Frontal cortex (tissue), 3 donors: ENCODE measurements at regions not wholly inside any gene's neighbourhood (a gene's known extent, or its start where the extent isn't known, plus 50 kb on each side); places are given as distances from the start of the nearest gene placed in this dataset.

ENCODE experiments used
- DNase-seq, 2 donors: peaks; one replicate each; pipeline ENCODE4 v3.0.0; 2012; ENCODE audit warnings: low spot score in 2 of 2
- FAIRE-seq: peaks from 2 replicates; lab custom pipeline; 2012; peaks lifted over from hg19 to GRCh38; lab: Jason Lieb, UNC
- donor health status: control.
- donor health status: control.
- donor health status: control.

DNA sequence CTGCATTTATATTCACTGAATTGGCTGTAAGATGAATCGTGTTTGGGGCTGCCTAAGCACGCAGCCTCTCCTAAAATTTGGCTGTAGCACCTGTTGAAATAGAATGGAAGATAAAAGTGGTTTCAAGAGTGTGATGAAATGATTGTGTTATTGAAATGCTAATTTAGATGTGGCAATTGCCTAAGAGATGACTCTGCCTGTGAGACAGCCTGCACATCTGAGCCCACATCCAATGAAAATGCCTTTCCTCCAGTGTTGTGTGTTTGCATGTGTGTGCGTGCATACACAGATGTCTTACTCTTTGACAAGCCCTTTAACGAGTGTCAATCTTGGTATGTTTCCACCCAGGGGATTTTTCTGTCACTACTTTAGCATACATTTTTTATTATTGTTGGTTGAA, 346.9 kb downstream of the MEIS1 start:
- FAIRE-seq (no peak), DNase-seq (no peak)

DNA sequence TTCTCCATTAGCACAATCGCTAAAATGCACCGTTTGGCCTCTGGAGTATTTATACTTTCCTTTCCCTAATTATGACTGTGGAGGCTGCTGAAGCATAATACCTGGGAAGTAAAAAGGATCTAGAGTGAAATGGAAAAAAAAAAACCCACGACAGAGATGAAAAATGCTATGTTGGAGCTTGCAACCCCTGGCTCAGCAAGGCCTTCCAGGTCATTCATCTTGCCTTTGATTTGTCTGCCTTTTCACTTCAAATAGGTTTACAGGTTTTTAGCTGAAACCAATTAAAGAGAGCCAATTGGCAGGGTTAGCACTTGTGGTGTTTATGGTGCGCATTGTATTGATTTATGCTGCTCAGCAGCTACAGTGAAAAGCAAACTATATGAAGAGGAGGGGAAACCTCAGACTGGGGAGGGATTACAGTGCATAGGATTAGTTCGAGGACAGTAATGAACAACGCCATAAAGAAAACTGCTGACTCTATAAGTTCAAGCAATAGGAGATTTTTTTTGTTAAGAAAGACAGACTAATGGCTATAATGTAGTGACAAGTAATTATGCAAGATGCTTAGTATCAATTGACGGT, 347.9 kb downstream of the MEIS1 start:
- no peak for FAIRE-seq
- DNase-seq = no peak

DNA sequence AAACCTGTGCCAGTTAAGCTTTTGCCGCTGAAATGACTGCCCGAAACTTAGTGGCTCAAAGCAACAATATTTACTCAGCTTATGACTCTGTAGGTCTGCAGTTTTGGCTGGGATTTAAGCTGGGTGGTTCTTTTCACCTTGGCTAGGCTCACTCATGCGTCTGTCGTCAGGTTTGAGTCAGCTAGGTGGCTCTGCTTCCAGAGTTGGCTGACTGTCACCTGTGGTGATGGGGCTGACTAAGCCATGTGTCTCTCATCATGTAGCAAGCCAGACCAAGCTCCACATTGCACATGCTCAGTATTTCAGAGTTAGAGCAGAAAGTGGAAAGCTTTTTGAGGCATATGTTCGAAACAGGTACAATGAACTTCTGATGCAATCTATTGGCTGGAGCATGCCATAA, 354.8 kb downstream of the MEIS1 start:
- DNase-seq (no peak), FAIRE-seq (no peak)

DNA sequence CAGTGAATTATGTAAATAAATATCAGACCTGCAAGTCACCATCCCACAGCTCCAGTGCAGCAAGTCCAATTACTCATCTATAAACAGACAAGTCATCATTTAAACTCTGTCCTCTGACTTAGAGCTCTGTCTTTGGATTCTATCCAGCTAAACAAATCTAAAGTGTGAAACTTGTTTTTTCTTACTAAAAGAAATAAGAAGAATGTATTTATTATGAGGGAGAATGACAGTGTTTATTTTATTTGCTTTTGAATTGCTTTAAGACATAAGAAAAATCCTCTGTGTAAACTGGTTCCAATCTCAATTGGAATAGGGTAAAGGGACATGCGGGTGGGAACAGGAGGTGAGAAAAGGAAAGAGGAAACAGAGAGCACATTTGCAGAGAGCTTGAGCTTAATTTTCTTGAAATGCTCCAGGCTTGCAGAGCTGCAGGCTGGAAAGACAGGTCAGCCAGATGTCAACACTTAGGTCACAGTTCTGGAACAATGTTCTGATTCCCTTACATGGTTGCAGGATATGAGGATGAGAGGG, 355.8 kb downstream of the MEIS1 start:
- FAIRE-seq (no peak), DNase-seq (no peak)

DNA sequence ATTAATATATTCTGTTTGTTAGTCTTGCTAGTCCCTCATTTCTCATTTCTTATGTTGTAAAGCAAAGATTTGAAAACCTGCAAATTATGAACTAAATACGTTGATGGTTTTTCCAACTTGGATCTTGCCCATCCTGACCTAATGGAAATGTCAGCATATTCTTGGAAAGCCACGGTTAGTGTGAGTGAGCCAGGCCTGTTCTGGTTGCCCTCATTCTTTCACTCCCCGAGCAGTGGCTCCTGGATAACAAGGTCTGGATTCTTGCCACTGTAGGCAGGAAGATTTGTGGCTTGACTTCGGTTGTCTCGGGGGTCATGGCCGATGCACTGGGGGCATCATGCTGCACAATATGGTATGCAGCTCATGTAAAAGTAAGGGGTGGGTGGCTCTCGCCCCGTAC, 359.1 kb downstream of the MEIS1 start:
- no peak for DNase-seq
- FAIRE-seq = no peak

DNA sequence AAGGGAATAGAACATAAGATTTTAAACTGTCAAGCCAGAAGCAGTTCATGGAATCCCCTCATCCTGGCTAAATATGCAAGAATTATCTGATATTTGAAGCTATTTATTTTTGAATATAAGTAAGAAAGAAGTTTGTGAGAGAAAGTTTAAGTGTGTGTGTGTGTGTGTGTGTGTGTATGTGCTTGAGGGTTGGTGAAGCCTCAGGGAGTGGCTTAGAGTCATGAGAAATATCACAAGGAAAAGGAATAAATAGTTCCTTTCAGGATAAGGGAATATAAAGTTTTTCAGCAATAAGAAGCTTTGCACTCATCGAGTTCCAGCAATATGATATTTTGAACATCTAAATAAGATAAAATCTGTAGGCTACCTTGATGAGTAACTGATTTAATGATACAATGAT, 359.6 kb downstream of the MEIS1 start:
- DNase-seq (no peak), FAIRE-seq (no peak)

DNA sequence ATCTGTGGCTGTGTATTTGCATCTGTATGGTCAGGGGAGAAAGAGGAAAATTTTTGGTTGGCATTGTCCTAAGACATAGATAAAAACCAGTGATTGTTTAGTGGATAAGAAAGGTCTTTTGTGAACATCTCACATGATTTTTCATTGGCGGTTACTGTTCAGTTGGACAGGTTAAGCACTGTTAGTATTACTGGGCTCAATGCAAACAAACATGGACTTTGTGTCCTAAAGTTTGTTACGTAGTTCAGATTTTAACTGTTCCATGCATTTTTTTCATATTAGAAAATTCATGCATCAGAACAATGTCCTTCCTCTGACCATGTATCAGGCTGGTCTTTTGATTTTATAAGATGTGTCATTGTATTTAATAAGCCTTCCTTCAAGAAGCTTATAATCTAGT, 368.0 kb downstream of the MEIS1 start:
- no peak for FAIRE-seq
- DNase-seq = no peak

DNA sequence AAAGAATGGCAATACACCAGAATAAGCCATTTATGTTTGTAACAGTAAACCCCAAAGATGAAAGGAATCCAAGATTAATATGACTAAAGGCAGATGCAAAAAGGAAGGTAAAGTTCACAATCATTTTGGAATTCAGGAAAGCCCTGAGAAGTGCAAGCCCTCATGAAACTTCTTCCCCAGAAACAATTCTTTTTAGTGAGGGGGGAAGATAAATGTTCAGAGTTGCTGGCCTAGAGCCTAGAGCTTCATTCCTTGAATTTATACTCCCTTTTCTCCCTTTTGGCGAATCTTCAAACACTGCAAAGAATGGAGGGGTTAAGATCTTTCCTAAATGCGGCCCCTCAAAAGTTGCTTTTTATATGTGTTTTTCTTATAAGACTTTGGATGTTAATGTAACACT, 368.8 kb downstream of the MEIS1 start:
- FAIRE-seq (no peak), DNase-seq (no peak)

DNA sequence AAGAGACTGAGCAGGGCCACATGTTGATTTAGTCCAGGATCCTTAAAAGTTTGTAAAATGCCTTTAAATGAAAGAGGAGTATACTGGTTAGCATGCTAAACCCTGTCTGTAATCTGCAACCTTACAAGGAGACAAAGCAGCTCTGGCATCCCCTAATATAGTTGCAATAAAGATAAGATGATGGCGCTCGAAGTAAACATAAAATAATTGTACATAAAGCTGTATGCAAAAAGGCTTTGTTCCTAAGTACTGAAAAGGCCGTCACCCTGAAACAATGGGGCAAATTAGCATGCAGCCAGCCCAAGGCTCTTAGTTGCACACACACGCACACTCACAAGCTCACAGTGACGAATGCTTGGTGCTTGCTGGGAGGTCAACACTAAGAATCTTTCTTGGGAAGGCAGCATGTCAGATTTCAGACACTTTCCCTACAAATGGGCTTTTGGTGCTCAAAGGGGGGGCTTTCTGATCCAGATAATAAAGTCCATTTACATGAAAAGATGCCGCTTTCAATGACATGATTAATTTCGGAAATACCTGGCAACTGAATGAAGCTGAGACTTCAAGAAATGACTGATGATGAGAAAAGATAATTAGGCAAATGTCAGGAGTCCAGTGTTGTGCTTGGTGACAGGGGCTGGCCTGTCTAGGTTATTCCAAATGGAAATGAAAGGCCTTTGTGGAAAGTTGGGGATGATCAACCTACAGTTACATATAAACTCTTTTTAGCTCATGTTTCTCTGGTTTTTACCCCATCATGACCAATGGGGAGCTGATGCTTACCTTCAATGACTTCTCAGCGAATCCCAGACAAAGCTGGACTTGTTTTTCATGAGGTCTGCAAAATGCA, 370.3 kb downstream of the MEIS1 start:
- DNase-seq (no peak), FAIRE-seq (no peak)

DNA sequence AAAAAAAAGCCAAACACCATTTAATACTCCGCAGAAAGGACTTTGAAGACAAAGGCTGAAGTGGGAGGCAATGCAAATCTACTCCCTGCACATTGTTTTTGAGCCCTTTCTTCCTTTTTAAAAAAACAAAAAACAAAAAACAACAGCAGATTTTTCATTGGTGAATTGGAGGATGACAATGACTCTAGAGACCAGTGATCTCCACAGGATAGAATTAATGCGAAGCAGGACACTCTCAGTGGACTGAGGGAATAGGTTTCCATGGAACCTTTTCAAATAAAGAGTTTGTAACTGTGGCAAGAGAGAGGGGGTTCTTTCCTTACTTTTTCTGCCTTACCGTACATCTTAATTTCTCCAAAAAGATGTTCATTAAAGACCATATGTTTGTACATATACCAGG, 371.0 kb downstream of the MEIS1 start:
- no peak for DNase-seq
- FAIRE-seq = no peak

DNA sequence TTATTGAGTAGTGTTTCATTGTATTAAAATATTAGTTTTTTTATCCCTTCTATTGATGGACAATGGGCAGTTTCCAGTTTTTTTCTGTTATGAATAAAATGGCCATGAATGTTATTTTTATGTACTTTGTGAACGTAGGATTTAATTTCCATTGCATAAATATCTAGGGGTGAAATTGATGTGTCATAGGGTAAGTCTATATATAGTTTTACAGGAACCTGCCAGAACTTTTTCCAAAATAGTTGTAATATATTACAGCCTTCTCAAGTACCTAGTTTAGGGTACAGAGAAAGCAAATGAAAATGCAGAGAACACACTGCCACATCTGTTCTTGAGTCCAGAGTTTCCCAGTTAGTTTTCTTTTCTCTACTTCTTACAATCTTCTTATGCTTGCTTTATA, 378.6 kb downstream of the MEIS1 start:
- DNase-seq (no peak), FAIRE-seq (no peak)

DNA sequence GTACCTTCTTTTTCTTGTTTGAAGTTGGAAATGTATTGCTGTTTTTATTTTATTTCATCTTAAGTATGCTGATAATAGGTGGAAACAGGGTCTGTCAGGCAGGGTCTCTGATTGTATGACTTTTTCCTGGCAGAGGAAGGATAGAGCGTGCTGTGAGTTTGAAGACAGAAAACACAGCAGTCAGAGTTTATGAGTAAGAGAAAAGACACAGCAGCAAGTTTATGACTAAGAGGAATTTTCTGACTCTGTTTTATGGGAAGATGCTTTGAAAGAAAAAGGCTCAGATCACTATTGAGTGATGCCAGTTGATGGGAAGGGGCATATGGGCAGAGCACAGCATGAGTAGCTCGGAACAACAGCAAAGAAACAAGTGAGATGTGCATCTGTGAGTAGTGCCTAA, 379.1 kb downstream of the MEIS1 start:
- DNase-seq = no peak
- FAIRE-seq = no peak

DNA sequence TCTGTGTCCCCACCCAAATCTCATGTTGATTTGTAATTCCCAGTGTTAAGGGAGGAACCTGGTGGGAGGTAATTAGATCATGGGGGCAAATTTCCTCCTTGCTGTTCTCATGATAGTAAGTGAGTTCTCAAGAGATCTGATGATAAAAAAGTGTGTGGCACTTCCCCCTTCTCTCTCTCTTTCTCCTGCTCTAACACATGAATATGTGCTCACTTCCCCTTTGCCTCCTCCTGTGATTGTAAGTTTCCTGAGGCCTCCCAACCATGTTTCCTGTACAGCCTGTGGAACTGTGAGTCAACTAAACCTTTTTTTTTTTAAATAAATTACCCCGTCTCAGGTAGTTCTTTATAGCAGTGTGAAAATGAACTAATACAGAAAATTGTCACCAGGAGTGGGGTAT, 380.0 kb downstream of the MEIS1 start:
- no peak for DNase-seq
- no peak for FAIRE-seq

DNA sequence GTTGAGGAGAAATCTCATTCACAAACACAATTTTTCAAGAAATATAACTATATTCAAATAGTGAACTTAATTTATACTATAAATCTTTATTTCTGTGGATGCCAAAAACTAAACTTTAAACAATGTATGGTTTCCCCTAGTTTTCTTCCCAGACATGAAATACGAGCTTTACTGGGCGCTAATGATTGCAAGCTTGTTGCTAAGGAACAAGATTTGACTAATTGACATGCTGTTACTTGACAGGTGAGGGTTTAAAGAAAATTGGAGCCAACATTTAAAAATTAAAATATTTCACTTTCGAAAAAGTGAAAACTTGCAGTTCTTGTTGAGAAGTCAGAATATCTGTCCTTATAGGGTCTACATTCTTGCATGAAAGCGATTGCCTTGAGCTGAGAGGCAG, 381.0 kb downstream of the MEIS1 start:
- DNase-seq = no peak
- no peak for FAIRE-seq

DNA sequence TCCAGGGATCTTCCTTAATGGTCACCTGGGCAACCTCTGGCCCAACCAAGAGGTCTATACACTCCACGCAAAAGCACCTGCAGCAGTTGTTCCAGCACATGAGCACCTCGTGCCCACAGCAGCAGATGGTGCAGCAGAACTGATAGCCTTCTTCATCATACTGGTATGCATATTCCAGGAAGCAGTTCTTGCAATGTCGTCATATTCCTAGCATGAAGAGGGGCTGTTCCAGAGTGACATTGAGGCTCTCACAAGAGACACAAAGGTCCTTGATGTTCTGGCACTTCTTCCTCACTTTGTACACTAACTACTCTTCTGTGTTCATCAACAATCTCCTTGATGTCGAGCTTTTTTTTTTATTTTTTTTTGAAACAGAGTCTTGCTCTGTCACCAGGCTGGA, 386.2 kb downstream of the MEIS1 start:
- DNase-seq (no peak), FAIRE-seq (no peak)

DNA sequence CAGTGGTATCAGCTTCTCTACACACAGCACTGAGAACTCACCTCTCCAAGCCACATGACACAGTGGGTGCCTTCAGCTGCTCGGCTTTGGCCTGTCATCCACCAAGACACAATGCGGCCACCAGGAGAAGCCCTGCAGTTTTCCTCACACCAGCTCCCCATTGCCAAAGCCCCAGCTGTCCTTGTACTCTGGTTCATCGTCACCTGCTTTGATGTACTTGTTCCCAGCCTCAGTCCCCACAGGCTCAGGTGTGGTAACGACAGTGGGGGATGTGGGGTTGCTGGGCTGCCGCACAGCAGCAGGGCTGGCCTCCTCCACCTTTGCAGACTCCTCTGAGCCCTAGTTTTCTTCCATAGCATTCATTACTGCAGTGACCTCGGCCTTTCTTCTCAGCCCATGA, 387.3 kb downstream of the MEIS1 start:
- no peak for FAIRE-seq
- DNase-seq = no peak

DNA sequence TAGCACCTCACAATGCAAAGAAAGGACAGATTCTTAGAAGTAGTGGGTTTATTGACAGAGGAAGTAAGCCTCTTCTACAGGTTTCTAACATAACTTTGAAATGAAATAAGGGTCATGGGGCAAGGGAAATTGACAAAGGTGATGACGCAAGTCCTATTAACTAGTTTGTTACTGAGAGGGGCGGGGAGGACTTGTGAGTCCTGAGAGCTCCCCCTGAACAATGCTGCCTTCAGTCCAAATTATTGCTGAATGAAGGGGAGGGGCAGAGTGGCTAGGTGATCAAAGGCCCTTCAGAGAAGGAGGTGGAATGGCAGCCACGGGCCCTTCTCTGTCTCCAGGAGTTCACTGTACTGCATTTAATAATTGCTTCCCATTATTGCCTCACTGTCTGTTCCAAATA, 390.0 kb downstream of the MEIS1 start:
- no peak for FAIRE-seq
- no peak for DNase-seq

DNA sequence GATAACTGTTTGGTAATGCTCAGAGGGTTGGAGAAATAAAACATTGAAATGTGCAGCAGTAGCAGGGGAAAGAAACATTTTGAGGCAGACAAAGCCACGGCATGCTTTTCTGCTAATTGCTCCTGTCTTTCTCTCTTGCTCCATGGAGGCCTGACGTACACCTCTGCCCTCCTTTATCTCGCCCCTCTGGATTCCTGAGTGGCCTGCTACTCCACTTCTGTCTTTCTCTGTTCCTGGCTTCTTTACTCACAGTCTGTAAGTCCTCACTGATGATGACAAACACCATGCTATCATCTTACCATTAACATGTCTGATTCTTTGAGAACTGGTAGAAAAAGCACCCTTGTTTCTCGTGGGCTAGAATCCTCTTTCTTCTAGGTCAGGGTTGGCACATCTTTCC, 392.9 kb downstream of the MEIS1 start:
- FAIRE-seq = no peak
- no peak for DNase-seq

DNA sequence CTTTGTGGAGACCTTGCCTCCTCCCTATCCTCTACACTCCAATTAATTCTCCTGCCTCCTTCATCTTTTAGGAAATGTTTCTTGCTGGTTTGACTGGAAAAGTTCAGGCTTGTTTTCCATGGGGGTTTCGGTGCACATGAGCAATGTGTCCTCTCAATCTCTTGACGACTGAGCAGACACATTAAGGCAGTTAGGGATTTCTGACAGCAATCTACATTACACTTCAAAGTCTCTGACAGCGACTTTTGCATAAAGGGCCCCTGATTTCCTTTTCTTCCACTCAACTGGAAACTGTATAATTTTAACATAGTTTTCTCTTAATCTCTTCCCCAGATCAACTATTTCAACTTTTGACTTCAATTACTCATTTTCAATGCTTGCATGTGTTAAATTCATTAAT, 394.0 kb downstream of the MEIS1 start:
- no peak for FAIRE-seq
- DNase-seq = no peak

DNA sequence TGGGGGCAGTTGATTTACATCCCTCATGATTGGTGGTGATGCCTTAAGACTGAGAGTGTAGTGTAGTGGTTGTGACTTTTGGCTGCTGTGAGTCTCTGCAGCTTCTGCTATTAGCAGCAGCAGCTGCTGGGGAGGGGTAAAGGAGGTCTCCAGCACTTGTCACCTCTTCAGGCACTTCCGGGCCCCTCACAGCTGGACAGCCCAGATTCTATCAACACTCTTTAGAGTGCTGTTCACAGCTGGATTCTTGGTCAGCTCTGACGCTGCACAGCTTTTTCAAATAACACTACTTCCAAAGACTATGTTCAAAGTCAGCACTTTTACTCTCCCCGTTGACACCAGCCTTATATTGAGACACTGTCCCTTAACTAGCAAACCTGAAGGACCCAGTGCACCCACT, 396.0 kb downstream of the MEIS1 start:
- FAIRE-seq = no peak
- DNase-seq = no peak

DNA sequence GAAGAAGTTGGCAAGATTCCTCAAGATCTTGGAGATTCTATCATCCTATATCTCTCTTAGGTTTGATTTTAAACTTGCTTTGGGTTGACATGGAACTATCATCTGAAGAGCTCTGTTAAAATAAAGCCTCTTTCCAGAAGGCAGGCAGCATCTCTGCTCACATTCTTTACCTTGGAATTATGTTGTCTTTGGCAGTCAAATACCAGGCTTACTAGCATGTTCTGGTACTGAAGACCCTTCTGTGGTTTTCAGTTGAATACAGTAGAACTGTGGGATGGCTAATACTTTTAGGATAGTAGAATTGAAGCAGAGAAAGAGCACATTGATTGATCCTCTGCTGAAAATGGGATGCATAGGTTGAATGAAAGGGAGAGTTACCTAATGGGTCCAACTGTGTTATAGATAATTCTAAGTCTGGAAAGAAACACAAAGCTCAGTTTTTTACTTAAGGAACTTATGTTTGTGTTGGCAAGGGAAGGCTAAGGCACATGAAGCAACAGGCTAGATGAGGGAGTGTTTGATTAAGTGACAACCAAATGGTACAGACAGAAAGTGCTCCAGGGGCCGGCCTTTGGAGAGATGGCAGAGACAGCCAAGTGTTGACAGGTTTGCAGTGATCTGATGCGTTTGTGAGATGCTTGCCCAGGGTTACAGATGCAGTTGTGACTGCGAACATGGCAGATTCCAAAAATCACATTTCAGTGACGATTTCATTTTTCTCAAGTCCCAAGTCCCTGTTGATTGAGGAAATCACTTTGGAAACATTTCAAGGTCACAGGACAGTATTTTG, 397.9 kb downstream of the MEIS1 start:
- FAIRE-seq (no peak), DNase-seq (no peak)
